GM13977 (cell line): ENCODE measurements at regions not wholly inside any gene's neighbourhood (a gene's known extent, or its start where the extent isn't known, plus 50 kb on each side); places are given as distances from the start of the nearest gene placed in this dataset.

Experiments
- DNase-seq: peaks from one replicate; pipeline ENCODE4 v3.0.0; 2012; ENCODE audit warnings: low spot score
- CTCF ChIP-seq: IDR thresholded peaks from 2 replicates; pipeline ENCODE4 v1.5.1; 2012; ENCODE audit warnings: mild to moderate bottlenecking, control low read depth; ENCODE audit not compliant: insufficient read depth; ENCODE audit errors: extremely low read depth, missing control alignments
- in situ Hi-C: fragments of 300-500 bp; cut with MboI; formaldehyde crosslinking; loops from one replicate; pipeline ENCODE4 v1.12.0; 2022; ENCODE audit warnings: low sequenced_read_pairs, low pct_unique_long_range_greater_than_20kb, mixed read lengths, inconsistent platforms; ENCODE audit not compliant: unreplicated experiment

- no peak for DNase-seq
- in situ Hi-C loops, result no loop called here
- no peak for TF ChIP-seq CTCF
Measured at GRCh38 chr4:180538384-180539057, 1704.7 kb upstream of the TENM3 start.

- in situ Hi-C loops, result no loop called here
- no peak for TF ChIP-seq CTCF
- DNase-seq, result no peak
Measured at GRCh38 chr4:180539284-180539683, 1703.9 kb upstream of the TENM3 start.

- no peak for TF ChIP-seq CTCF
- in situ Hi-C loops, result no loop called here
- DNase-seq, result no peak
Measured at GRCh38 chr4:180541678-180542077, 1701.5 kb upstream of the TENM3 start.

GRCh38 chr4:180542445-180543100, 1700.6 kb upstream of the TENM3 start:
- in situ Hi-C loops, result no loop called here
- no peak for DNase-seq

GRCh38 chr4:180550106-180550505, 1693.1 kb upstream of the TENM3 start:
- in situ Hi-C loops, result no loop called here
- DNase-seq, result no peak
- no peak for TF ChIP-seq CTCF

More at GRCh38 chr4:180542445-180543100, 1700.6 kb upstream of the TENM3 start:
- no peak for TF ChIP-seq CTCF

GRCh38 chr4:180557348-180557747, 1685.9 kb upstream of the TENM3 start:
- peak; percentile 56 for TF ChIP-seq CTCF
- DNase-seq, result peak; percentile 31
- in situ Hi-C loops, result no loop called here
